ENCODE measurements at regions not wholly inside any gene's neighbourhood (a gene's known extent, or its start where the extent isn't known, plus 50 kb on each side); places are given as distances from the start of the nearest gene placed in this dataset.

DNA sequence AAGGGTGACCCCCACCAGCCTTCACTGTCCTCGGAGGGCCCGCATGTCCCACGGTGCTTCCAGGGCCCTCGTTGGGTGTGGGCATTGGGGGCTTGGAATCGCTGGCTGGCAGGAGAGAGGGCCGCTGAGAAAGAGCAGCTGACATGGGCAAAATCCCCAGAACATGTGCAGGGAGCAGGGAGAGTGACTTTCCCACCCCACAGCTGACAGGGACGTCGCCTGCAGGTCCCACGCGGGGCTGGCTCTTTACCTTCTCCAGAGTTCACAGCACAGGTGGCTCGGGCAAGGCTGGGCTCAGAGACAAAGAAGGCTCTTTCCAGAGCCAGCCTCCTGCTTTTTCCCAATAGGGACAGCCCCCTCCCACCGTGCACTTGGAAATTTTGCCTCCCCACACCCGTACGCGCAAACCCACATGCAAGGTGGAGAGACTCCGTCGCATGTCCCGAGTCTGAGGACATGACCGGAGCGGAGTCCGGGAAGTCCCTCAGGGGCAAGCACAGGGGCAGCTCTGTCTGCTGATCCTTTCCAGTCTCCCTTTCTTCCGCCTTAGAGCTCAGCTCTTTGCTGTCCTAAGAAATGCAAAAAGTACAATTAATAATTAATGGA is 370.2 kb upstream of the MYT1L start:
- no peak overlapping the region for H3K27ac Mint-ChIP-seq (ENCODE audit: unreplicated experiment)
- no peak for DNase-seq
- no peaks in the 10 kb centered on the region for H3K36me3 Mint-ChIP-seq (ENCODE audit: unreplicated experiment)
- TF ChIP-seq, protein P1, sequence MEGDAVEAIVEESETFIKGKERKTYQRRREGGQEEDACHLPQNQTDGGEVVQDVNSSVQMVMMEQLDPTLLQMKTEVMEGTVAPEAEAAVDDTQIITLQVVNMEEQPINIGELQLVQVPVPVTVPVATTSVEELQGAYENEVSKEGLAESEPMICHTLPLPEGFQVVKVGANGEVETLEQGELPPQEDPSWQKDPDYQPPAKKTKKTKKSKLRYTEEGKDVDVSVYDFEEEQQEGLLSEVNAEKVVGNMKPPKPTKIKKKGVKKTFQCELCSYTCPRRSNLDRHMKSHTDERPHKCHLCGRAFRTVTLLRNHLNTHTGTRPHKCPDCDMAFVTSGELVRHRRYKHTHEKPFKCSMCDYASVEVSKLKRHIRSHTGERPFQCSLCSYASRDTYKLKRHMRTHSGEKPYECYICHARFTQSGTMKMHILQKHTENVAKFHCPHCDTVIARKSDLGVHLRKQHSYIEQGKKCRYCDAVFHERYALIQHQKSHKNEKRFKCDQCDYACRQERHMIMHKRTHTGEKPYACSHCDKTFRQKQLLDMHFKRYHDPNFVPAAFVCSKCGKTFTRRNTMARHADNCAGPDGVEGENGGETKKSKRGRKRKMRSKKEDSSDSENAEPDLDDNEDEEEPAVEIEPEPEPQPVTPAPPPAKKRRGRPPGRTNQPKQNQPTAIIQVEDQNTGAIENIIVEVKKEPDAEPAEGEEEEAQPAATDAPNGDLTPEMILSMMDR (IDR thresholded peaks at IDR 0.05; ENCODE audit: partially characterized antibody, unreplicated experiment), result no peak
- H3K9me3 Mint-ChIP-seq (ENCODE audit: unreplicated experiment), result peaks cover 5% of the 10 kb centered on the region
- peaks cover 11% of the 10 kb centered on the region for H3K27me3 Mint-ChIP-seq (ENCODE audit: unreplicated experiment)
- no peak overlapping the region for H3K4me3 Mint-ChIP-seq (ENCODE audit: unreplicated experiment)
- H3K4me1 Mint-ChIP-seq (ENCODE audit: low read depth, unreplicated experiment), result peaks cover 40% of the 10 kb centered on the region

GRCh38 chr2:2699121-2699505 is 368.0 kb upstream of the MYT1L start:
- peaks cover 36% of the 10 kb centered on the region for H3K4me1 Mint-ChIP-seq (ENCODE audit: low read depth, unreplicated experiment)
- H3K9me3 Mint-ChIP-seq (ENCODE audit: unreplicated experiment), result peaks cover 4% of the 10 kb centered on the region
- H3K36me3 Mint-ChIP-seq (ENCODE audit: unreplicated experiment), result no peaks in the 10 kb centered on the region
- peak overlapping the region; percentile 14 for H3K4me3 Mint-ChIP-seq (ENCODE audit: unreplicated experiment)
- TF ChIP-seq, protein P1 (IDR thresholded peaks at IDR 0.05; ENCODE audit: partially characterized antibody, unreplicated experiment), result no peak
- no peak for DNase-seq
- H3K27ac Mint-ChIP-seq (ENCODE audit: unreplicated experiment), result peak overlapping the region; percentile 43
- H3K27me3 Mint-ChIP-seq (ENCODE audit: unreplicated experiment), result peaks cover 7% of the 10 kb centered on the region

- DNase-seq, result peak; percentile 43
- TF ChIP-seq, protein P1 (IDR thresholded peaks at IDR 0.05; ENCODE audit: partially characterized antibody, unreplicated experiment), result peak; percentile 57
- Mint-ChIP-seq H3K27ac (ENCODE audit: unreplicated experiment) (peak overlapping the region; percentile 43), H3K27me3 (ENCODE audit: unreplicated experiment) (peaks cover 7% of the 10 kb centered on the region), H3K4me3 (ENCODE audit: unreplicated experiment) (peak overlapping the region; percentile 14), H3K9me3 (ENCODE audit: unreplicated experiment) (peaks cover 4% of the 10 kb centered on the region), H3K36me3 (ENCODE audit: unreplicated experiment) (no peaks in the 10 kb centered on the region), H3K4me1 (ENCODE audit: low read depth, unreplicated experiment) (peaks cover 33% of the 10 kb centered on the region)
These were observed 367.4 kb upstream of the MYT1L start for GRCh38 chr2:2698182-2699120.

- no peaks in the 10 kb centered on the region for H3K36me3 Mint-ChIP-seq (ENCODE audit: unreplicated experiment)
- TF ChIP-seq, protein P1 (IDR thresholded peaks at IDR 0.05; ENCODE audit: partially characterized antibody, unreplicated experiment), result no peak
- peaks cover 6% of the 10 kb centered on the region for H3K27me3 Mint-ChIP-seq (ENCODE audit: unreplicated experiment)
- no peak overlapping the region for H3K4me3 Mint-ChIP-seq (ENCODE audit: unreplicated experiment)
- peaks cover 4% of the 10 kb centered on the region for H3K9me3 Mint-ChIP-seq (ENCODE audit: unreplicated experiment)
- H3K4me1 Mint-ChIP-seq (ENCODE audit: low read depth, unreplicated experiment), result peaks cover 29% of the 10 kb centered on the region
- DNase-seq, result no peak
- H3K27ac Mint-ChIP-seq (ENCODE audit: unreplicated experiment), result no peak overlapping the region
These were observed 365.8 kb upstream of the MYT1L start for GRCh38 chr2:2696733-2697455.

Measured in glutamatergic neuron (in vitro differentiated cells).